GM18520 (cell line): ENCODE measurements at regions not wholly inside any gene's neighbourhood (a gene's known extent, or its start where the extent isn't known, plus 50 kb on each side); places are given as distances from the start of the nearest gene placed in this dataset.

Experiments
- ATAC-seq: cut with Tn5 transposase; IDR thresholded peaks from one replicate; pipeline ENCODE4 v1.9.1; 2021; ENCODE audit not compliant: unreplicated experiment

- ATAC-seq: no peak
Observed at GRCh38 chr10:129157185-129157584, 309.9 kb upstream of the MGMT start.

DNA sequence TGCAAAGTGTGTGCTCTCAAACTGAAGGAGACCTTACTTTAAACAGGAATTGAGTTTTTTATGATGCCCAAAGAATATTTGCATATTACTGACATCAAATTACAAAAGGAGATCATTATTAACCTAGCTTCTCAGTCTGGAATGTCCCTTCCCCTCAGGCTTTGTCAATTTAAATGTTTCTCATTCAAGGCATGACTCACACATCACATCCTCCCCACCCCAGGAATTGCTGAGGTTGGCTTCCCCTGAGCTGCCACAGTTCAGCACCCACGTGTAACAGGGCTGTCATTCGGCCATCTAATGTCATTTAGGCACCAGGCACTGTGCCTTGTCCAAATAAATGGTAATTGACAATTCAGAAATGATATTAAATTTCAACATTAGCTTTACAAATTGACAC, 305.9 kb upstream of the MGMT start:
- no peak for ATAC-seq

GRCh38 chr10:129163531-129163930, 303.5 kb upstream of the MGMT start:
- ATAC-seq: no peak

GRCh38 chr10:129165076-129165720, 301.8 kb upstream of the MGMT start:
- ATAC-seq: no peak

DNA sequence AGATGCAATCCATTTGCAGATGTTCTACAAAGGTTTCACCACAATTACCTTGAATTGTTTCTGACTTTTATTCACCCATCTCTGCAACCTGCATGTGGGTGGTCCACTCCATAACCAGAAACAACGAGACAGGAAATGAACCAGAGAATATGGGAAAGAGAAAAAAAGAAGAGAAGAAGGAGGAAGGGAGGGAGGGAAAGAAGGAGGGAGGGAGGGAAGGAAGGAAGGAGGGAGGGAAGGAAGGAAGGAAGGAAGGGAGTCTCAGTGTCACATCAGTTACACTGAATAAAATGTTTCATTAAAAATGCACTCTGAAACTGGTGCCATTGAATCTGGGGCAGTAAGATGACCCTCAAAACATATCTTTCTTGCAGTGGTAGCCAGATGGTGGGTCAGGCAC, 301.3 kb upstream of the MGMT start:
- ATAC-seq: no peak

- no peak for ATAC-seq
Observed at GRCh38 chr10:129168660-129169059, 298.4 kb upstream of the MGMT start.

DNA sequence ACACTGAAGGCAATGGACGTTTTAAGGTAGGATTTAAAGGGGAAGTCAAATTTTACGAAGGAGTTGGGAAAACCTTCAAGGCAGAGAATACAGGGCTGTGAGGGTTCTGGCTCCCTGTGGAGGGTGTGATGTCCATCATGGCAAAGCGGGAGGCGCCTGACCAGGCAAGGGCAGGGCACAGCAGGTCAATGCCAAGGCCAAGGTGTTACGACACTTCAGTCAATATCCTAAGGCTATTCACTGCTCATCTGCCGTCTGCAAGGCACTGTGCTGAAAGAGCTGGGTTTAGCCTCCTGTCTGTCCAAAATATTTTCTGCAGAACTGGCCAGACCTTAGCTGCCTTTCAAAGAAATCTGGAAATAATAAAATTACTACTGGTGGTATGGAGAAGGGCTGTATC, 297.9 kb upstream of the MGMT start:
- no peak for ATAC-seq

DNA sequence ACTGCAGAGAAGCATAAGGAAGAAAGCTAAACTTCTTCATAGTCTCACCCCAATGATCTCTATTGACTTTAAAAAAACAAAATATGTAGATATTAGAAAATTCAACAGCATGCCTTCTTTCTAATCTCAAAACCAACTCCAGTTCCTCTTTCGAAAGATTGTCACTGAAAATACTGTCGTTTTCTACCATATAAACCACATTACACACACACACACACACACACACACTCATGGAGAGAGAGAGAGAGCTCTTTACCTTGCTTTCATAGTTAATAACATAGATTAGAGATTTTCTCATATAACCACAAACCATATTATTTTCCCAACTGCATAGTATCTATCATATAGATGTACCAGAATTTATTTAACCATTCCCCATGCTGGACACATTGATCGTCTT, 296.2 kb upstream of the MGMT start:
- no peak for ATAC-seq

- ATAC-seq: no peak
Observed at GRCh38 chr10:129171812-129172211, 295.2 kb upstream of the MGMT start.

DNA sequence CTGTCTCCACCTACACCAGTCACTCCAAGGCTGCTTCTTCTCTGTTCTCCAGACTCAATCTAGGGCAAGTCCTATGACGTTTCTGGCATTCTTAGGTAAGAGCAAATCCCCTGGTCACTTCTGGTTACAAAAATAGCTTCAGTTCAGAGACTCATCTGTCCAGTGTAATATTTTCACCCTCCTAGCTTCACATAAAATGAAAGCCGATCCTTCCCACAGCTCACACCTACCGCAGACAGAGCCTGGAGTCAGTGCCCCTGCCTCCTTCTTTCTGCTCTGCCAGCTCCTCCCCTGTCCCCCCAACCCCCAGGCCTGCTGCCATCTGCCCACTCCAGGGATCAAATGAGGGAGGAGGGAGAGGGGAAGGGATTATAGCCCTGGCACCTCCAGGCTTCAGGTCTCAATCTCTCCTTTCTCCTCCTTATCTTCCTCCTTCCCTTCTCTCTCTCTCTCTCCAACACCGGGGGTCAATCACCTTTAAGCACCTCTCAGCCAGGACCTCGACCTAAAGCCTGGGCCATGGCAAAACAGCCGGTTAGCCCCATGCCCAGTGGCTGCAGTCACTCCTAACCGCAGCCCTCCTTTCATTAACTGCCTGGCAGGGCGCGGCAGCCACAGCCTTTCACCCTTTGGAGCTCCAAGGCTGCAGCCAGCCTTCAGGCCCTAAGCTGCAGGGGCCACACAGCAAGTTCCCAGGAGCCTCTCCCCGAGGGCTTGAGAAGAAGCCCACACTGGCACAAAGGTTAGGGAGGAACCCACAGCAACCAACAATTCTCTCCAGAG, 292.6 kb upstream of the MGMT start:
- ATAC-seq: no peak

DNA sequence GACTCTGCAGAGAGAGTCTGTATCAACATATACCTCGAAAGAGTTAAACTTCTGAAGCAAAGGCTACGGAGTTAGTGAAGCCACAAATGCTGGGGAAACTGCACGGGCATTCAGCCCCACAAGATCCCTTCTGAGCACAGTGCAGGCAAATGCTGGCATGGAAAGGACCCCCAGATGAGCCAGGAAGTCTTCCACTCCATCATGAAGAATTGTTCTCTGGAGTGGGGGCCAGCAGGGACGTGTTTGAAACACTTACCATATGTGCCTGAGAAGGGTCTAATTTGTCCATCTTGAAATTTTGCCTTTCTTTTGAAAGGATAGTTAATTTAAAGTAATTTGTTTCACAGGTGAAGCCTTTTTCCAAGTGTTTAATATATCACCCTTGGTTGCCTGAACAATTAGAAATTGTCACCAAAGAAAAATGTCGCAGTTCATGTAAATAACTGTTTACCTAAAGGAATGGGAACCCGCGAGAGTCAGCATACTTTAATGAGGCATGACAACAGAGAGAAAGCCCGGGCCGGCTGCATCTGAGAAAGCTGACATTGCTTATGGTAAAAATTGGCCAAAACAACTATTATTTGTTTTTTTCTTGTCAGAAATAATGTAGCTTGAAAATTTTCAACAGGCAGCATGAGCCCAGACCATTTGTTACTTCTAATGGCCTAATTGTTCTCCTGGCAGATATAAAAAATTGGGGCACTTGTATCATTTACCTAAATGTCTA, 287.6 kb upstream of the MGMT start:
- ATAC-seq: no peak

GRCh38 chr10:129179972-129180678, 286.9 kb upstream of the MGMT start:
- ATAC-seq: no peak

- ATAC-seq: no peak
Observed at GRCh38 chr10:129184196-129184595, 282.8 kb upstream of the MGMT start.

GRCh38 chr10:129187331-129187730, 279.7 kb upstream of the MGMT start:
- ATAC-seq: no peak

DNA sequence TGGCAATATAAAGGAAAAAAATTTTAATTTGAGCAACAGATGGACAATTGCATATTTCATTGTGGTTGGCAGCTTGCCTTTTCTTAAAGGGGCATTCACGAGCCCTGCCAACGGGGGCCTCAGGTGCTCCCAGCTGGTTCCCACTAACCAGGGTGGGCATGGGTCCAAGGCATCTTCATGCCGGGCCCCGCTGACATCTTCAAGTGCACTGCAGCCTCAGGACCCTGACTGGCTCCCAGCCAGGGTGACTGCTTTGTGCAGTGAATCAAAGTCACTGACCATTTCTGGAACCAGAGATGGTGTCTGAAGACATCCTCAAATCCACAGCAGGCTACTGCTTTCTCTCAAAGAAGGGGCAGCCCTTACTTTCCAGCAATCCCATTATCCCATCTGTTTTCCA, 275.2 kb upstream of the MGMT start:
- no peak for ATAC-seq

GRCh38 chr10:129192344-129193128, 274.5 kb upstream of the MGMT start:
- ATAC-seq: no peak

DNA sequence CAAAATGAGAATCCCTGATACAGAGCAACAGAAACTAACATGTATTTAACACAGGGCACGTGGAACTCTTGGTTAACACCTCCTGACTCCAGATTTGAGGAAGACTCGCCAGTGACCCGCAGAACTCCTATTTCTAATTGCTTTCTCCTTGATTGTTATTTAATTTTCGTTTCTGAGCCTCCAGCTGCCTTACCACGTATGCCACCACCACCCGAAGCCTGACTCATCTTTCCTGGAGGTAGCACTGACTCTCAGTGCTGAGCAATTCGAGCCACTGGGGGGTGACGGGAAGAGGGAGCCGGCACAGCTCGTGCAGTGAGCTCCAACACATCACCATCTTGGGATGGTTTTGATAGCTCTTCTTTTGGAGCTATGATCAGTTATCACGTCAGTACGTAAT, 273.9 kb upstream of the MGMT start:
- ATAC-seq: no peak

GRCh38 chr10:129194181-129194870, 272.7 kb upstream of the MGMT start:
- ATAC-seq: no peak

DNA sequence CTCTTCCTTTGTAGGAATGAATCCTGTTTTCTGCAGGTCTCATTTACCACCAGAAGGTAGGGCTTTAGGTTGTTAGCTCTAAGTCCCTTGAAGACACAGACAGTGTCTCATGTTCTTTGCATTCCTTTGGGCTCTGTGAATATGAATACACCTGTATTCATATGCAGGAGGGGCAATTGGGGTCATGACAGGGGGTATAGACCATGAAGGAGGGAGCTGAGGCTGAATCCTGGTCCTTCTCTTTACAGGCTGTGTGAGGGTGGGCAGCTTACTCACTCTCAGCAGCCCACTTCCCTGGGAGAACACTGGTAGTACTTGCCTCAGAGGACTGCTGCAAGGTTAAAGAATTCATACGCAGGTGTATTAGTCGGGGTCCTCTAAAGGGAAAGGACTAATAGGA, 267.2 kb upstream of the MGMT start:
- no peak for ATAC-seq

GRCh38 chr10:129203819-129204218, 263.2 kb upstream of the MGMT start:
- ATAC-seq: no peak
